HCT116 (cell line): ENCODE measurements at regions not wholly inside any gene's neighbourhood (a gene's known extent, or its start where the extent isn't known, plus 50 kb on each side); places are given as distances from the start of the nearest gene placed in this dataset.

Source experiments
- ATF3 ChIP-seq: IDR thresholded peaks from 2 replicates; pipeline ENCODE4 v1.6.1; 2012
- CTCF ChIP-seq, 3 experiments: fragments of 200-600 bp in 1 of 3; sonication (generic) in 1 of 3; IDR thresholded peaks in 2 of 3; conservative IDR thresholded peaks in 1 of 3; 2 replicates each; pipeline ENCODE4 v1.5.1; 2012 to 2017; ENCODE audit warnings: low read depth in 2 of 3, low read length in 2 of 3, antibody characterized with exemption in 1 of 3, borderline replicate concordance in 1 of 3, control low read depth in 1 of 3, mild to moderate bottlenecking in 1 of 3, mixed read lengths in 1 of 3, mixed run types in 1 of 3, moderate library complexity in 1 of 3; ENCODE audit not compliant: insufficient read depth in 1 of 3
- EZH2 ChIP-seq: fragments of 200-600 bp; sonication (generic); IDR thresholded peaks from 2 replicates; pipeline ENCODE4 v1.6.1; 2017; ENCODE audit warnings: antibody characterized with exemption, mixed run types
- EZH2phosphoT487 ChIP-seq: fragments of 200-600 bp; IDR thresholded peaks from 2 replicates; pipeline ENCODE4 v1.6.1; 2018; ENCODE audit warnings: antibody characterized with exemption, borderline replicate concordance
- RAD21 ChIP-seq: IDR thresholded peaks from 2 replicates; pipeline ENCODE4 v1.6.1; 2012; ENCODE audit warnings: low read depth, mild to moderate bottlenecking
- REST ChIP-seq: IDR thresholded peaks from 2 replicates; pipeline ENCODE4 v1.6.1; 2012; ENCODE audit warnings: low read depth
- SIN3A ChIP-seq: IDR thresholded peaks from 2 replicates; pipeline ENCODE4 v1.6.1; 2012; ENCODE audit warnings: low read depth
- SP1 ChIP-seq: IDR thresholded peaks from 2 replicates; pipeline ENCODE4 v1.6.1; 2012; ENCODE audit warnings: low read depth

GRCh38 chr9:115170358-115171073 is 52.6 kb upstream of the TNC start:
- no peak for TF ChIP-seq EZH2
- TF ChIP-seq ATF3, result no peak
- no peak for TF ChIP-seq CTCF (IDR thresholded peaks at IDR 0.05 in 2 of 3, conservative IDR thresholded peaks at IDR 0.05 in 1 of 3; ENCODE audit: borderline replicate concordance in 1 of 3, insufficient read depth in 1 of 3, low read depth in 2 of 3, low read length in 2 of 3)
- TF ChIP-seq SIN3A, result no peak
- TF ChIP-seq REST, result no peak
- TF ChIP-seq SP1, result no peak; the same call in 1 of the 2 replicates
- no peak for TF ChIP-seq RAD21
- TF ChIP-seq EZH2phosphoT487, result no peak
